GM21381 (cell line): ENCODE measurements at regions not wholly inside any gene's neighbourhood (a gene's known extent, or its start where the extent isn't known, plus 50 kb on each side); places are given as distances from the start of the nearest gene placed in this dataset.
"Not testable (repeated sequence)": the region's sequence is repeated elsewhere in the genome, so short reads cannot be mapped to it uniquely, and the experiment has no call there.

Source experiments
- ATAC-seq: cut with Tn5 transposase; IDR thresholded peaks from one replicate; pipeline ENCODE4 v1.9.1; 2021; ENCODE audit warnings: mild to moderate bottlenecking, moderate library complexity; ENCODE audit not compliant: unreplicated experiment

DNA sequence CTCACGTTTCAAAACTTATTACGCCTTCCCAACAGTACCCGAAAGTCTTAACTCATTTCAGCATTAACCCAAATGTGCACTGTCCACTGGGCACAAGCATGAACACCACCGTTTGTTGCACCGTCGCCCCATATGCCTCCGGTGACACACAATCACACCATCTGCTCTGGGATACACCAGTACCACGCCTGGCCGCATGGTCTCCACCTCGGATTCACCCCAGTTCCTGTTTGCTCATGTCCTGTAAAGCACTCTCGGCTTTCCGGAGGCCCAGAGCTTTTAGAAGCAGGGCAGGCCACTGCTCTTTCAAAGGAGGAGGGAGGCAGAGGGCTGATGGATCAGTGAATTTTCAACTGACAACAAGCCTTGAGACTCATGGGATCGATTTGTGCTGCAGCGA is 1570.0 kb upstream of the DEFB115 start:
- no peak for ATAC-seq

DNA sequence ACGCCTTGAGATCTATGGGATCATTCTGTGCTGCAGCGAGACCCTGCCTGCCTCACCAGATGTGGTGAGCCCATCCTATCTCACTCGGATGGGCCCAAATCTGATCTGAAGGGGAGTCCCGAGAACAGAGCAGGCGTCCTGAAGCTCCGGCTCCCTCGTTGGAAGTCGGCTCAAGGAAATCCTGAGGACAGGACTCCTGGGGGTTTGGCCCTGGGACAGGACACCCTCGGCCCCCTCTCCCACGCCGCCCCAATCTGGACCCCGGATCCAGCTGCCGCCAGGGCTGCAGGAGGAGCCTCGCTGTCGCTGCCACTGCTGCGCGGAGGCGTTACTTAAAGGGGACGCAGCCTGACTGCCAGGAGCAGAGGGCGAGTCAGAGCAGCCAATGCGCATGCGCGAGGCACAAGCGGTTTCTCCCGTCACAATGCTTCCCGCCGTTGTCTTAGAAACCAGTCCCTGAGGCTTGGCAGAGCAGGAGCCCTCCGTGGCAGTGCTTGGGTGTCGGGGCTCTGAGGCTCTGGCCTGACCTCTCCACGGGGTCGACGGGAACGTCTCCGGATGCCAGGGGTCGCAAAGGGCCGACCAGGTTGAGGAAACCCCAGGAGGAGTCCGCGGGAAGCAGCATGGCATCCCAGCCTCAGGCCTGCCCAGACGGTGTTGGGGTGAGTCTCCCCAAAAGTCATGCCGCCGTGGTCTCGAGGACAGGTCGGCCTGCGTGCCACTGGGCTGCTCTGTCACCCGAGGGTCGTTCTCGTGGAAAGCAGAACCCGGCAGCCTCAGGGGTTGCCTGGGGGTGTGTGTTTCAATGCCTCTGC is 1567.8 kb upstream of the DEFB115 start:
- no peak for ATAC-seq

DNA sequence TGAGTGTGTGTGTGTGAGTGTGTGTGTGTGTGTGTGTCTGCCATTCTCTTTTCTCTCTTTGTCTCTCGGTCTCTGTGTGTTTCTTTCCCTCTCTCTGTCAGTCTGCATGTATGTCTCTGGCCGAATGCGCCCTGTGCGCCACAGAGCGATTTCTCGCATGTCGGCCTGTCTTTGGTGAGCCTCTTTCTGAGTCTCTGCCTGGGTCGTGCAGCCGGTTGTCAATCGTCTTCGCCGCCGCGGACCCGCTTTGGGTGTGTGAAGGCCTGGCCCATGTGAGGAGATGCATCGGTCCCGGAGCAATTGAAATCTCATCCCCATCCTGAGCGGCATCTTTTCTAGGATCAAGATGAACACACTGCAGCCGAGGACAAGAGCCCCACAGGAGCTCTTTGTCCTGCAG is 1567.2 kb upstream of the DEFB115 start:
- ATAC-seq: no peak

DNA sequence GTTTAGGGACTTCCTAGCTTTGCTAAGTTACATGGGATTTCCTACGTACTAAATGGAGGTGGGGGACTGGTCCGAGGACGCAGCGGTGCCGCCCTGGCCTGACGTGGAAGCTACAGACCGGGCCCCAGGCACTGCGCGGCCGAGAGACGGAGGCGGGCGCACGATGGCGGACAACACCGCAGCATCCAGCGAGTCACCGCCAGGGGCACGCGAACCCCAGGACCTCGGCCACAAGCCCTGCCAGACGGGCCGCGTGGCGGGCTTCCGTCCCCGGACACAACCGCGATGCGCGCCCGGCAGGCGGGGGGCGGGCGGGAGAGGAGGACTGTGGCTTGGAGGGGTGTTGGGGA is 1516.9 kb upstream of the DEFB115 start:
- ATAC-seq: no peak

DNA sequence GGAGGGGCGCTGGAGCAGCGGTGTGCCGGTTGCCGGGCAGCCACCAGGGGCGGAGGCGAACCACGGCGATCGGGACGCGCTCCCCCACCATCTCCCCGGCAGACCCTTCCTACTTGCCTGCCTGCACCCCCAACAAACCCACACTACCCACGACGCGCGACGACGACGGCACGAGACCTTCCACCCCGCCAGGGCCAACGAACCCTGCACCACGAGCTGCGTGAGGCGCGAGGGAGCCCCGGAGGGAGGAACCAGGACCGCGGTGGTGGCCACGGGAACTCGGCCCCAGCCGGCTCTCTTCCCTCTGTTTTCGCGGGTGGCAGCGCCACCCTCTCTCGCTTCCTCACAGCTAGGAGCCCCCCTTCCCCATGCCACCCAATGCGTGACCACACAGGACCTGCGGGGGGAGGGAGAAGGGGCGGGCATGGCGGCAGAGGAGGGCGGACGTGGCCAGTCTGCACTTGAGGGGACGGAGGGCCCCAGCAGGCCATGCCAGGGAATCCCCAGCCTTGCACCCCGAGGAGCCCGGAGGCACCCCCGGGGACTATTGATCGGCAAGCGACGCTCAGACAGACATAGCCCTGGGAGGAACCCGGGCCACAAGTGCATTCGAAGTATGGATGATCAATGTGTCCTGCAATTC is 1516.4 kb upstream of the DEFB115 start:
- no peak for ATAC-seq

DNA sequence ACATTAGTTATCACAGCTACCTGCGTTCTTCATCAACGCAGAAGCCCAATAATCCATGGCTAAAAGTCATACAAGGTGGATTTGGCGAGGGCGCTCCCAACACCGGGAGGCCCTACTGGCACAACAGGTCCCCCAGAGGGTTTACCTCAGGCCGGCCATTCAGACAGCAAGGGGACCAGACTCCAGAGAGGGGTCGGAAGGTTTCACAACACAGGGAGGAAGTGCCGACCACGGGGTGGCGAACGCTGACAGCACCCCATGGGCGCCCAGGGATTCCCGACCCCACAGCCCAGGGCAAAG is 1515.9 kb upstream of the DEFB115 start:
- ATAC-seq: no peak

DNA sequence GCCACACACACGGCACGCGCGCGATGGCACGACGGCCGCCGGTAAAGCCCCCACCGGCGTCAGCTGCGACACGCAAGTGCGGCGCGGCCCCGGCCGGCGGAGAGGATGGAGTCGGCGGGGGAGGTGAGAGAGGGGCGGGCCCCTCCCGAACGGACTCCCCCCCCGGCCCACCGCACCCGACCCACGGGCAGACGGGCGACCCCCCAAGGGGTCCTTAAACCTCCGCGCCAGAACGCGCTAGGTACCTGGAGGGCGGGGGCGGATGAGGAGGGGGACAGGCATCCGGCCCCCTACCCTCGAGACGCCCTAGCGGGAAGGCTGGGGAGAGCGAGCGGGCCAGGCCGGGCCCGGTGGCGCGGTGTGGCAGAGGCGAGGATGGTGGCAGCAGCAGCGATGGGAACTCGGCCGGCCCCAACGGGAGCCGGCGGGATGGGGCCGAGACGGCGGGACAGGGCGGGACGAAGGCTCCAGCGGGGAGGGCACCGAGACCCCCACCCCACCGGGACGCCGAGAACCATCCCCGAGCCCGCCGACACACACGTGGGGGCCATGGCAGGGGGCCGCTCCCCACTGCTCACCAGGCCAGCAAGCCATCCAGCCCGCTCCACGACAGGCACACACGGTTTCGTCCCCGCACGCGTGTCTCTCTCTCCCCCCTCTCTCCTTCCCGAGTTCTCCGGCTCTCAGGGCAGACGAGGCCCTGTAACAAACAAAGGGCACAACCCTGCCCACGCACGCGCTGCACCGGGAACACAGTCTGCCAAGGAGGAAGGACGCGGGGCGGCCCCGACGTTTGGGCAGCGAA is 1515.4 kb upstream of the DEFB115 start:
- no peak for ATAC-seq

DNA sequence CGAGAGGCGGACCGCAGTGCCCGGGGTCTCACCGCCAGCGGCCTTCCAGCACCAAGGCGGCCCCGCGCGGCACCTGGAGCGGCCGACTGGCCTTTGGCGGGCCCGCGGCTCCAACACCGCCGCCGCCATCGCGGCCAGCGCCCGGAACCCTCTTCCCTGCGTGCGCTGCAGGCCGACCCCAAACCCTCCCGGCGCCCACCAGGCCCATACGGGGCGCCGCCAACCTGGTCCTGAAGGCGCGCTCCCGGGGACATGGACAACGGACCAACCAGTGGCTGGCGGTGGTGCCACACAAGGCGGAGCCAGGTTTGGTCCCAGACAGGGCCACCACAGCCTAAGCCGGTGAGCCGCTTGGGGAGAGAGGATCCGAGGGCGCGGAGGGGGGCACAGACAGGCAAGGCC is 1514.8 kb upstream of the DEFB115 start:
- no peak for ATAC-seq

DNA sequence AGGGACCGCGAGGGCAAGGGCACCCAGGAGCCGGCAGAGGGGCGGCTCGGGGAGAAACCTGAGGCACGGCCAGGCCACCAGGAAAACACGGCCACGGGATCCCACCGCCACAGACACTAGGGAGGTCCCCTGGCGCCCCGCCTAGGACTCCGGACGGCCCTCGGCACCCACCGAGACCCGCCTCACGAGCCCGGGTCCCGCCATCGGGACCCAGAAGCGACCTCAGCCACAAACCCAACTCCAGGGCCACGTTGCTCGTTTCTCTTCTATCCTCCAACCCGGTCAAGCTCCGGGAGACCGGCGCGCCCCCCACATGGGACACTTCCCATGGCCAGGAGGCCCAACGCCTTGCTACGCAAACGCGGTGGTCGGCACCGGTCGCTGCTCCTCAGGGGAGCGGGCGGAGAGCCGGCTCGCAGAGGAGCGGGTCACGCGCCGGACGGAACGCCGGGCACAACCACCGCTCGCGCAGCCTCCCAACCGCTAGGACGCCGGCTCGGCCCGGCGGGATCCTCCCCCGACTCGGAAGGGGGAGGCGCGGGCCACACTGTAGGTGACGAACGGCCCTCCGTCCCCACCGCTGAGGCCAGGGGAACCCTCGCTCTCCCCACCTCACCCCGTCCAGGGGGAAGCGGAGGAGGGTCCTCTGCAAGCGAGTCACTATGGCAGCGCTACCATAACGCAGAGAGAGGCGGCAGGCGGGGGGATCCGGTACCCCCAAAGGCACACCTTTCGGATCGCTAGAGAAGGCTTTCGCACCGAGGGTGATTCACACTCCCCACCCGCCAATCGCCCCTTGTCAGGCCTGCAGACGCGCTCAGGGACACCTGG is 1514.1 kb upstream of the DEFB115 start:
- ATAC-seq: no peak

DNA sequence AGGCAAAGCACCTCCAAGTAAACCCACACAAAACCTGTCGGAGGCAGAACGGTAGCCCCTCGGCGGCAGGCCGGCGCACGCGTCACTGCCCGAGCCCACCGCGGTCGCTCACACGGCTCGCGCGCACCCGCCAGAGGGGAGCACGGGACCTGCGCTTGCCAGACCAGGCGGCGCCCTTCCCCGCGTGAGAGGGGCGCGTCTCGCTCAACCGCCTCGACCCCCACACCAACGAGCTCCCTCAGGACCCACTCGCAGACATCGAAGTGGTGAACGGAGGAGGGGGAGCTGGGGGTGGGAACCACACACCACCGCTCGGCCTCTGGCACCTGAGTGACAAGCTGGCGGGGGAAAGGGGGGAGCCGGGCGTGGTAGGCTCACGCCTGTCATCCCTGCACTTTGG is 1513.4 kb upstream of the DEFB115 start:
- ATAC-seq: no peak

DNA sequence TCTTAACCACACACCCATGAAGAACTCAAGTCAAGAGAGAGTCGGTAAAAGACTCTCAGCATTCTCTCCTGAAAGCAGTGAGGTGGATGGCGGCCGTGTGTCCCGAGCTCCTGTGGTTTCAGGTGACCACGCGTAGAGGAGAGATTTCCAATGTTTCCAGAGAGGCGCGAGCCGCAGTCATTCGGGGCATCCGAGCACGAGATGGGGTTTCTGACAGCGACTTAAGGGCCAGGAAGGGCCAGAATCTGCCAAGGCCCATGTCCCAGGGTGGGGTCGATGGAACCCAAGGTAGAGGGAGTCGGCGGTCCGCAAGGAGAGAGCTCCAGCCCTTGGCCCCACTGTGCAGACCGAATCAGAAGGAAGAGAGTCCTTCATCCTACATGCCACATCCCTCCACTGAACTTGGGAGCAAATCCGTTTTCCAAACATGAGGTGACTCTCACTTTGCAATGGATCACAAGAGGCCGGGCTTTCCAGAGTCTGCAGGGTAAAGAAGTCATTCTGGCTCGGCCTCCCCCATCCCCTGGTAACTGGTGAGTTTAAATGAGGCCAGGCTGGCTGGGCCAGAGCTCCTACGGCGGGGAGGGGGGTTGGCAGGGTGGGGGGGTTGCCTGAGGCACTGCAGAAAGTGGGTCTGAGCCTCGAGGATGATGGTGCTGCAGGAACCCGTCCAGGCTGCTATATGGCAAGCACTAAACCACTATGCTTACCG is 1511.8 kb upstream of the DEFB115 start:
- ATAC-seq: not testable (repeated sequence)

DNA sequence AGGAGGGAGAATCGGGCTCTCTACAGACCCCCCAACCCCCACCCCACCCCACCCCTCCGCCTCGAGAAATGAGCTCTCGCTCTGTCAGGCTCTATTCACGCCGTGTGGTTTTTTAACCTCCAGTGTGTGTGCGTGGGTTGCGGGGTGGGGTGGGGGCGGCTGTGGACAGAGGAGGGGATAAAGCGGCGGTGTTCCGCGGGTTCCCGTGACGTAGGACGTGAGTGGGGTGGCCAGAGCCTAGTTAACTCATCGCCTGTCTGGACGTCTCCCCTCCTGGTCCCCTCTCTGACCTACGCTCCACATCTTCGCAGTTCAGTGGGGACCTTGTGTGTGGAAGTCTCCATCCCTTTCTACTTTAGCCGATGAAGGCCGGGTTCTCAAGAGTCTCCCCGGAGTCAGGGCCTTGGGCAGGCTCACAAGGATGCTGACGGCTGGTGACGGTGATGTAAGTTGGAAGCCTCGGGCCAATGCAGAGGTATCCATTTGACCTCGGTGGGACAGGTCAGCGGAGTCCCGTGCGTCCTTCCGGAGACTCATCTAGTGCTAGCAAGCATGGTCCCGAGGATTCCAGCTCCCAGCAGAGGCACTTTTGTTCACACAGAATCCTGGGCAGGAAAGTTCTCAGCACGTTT is 1507.1 kb upstream of the DEFB115 start:
- no peak for ATAC-seq

DNA sequence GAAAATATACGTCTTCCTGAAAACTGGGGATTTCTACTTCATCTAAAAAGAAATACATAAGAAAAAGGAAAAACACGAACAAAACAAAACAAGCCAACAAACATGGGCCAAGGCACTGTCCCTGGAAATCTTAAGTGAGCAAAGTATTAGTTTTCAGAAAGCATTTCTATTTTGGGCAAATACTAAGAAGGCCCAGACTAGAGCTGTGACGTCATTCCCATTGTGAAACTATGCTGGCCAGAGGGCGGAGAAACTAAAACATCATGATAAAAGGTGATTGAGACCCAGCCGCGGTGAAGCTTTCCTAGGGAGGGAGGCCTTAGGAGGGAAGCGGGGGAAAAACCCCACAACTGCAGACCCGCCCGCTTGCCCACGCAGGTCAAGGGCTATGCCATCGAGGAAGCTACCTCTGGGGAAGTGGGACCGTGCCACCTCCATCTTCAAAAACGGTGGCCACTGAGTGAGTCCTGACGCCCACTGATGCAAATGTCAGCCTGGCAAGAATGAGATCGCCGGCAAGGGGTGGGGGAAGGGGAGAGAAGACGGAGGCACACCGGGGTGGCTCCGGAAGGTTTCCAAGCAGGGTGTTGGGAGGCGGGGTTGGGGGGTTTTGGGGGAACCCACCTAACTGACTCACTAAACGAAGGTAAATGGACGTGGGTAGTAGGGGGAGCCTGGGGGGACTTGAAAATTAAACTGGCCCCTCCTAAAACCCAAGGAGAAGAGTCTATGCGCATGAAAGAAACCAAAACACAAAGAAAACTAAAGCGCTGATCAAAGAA is 1504.6 kb upstream of the DEFB115 start:
- ATAC-seq: not testable (repeated sequence)

DNA sequence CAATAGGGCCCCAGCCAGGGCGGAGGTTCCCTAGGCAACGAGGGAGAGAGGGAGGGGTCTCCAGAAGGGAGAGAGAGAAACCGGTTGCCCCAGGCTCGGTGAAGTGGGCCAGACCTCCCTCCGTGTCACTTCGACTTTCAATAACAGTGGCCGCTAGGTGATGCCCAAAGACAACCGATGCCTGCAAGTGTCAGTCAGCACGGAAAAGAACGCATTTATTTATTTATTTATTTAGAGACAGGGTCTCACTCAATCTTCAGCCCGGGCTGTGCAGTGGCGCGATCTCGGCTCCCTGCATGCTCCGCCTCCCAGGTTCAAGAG is 1504.1 kb upstream of the DEFB115 start:
- ATAC-seq: not testable (repeated sequence)

DNA sequence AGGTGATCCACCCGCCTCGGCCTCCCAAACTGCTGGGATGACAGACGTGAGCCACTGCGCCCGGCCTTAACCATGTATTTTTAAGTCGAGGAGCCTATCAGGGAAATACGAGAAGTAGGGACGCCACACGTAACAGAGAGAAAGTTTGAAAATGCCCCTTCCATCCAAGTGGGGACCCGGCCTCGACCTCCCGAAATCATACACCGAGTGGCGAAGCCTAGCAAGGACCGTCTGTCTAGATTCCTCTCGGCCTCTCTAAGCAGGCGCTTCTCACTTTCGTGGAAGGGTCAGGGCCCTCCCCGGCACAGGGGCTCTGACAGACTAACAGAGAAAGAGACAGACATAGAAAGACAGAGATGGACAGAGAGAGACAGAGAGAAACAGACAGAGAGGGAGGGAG is 1503.6 kb upstream of the DEFB115 start:
- not testable (repeated sequence) for ATAC-seq

DNA sequence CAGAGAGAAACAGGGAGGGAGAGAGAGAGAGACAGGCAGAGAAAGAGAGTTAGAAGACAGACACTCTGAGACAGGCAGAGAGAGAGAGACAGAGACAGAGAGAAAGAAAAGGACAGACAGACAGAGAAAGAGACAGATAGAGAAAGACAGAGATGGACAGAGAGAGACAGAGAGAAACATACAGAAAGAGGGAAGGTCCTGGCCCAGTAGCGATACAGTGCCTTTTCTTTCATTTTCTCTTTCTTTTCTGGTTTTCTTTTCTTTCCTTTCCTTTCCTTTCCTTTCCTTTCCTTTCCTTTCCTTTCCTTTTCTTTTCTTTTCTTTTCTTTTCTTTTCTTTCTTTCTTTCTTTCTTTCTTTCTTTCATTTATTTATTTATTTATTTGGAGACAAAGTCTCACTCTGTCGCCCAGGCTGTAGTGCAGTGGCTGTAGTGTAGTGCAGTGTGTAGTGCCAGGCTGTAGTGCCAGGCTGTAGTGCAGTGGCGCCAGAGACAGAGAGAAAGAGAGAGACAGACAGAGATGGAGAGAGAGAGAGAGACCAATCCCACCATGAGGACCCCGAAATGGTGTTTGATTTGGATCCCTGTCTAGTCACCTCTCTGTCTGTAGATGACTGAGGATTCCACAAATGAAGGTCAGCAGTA is 1501.5 kb upstream of the DEFB115 start:
- not testable (repeated sequence) for ATAC-seq

DNA sequence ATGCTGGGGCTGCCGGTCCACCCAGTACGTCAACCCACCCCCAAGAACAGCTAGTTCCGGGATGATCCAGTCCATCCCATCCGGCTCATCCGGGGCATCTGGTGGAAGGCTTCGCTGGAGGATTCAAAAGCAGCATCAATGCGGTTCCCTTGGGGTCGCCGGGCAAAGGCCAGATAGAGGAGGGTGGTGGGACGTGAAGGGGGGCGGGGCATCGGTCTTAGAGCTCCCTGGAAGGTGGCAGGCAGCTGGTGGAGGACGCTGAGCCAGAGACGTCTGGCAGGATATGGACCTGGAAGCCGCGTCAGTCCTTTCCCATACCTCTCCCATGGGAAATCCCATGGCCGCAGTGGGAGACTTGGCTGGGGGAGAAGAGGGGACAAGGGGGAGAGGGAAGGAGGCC is 1500.8 kb upstream of the DEFB115 start:
- ATAC-seq: no peak

DNA sequence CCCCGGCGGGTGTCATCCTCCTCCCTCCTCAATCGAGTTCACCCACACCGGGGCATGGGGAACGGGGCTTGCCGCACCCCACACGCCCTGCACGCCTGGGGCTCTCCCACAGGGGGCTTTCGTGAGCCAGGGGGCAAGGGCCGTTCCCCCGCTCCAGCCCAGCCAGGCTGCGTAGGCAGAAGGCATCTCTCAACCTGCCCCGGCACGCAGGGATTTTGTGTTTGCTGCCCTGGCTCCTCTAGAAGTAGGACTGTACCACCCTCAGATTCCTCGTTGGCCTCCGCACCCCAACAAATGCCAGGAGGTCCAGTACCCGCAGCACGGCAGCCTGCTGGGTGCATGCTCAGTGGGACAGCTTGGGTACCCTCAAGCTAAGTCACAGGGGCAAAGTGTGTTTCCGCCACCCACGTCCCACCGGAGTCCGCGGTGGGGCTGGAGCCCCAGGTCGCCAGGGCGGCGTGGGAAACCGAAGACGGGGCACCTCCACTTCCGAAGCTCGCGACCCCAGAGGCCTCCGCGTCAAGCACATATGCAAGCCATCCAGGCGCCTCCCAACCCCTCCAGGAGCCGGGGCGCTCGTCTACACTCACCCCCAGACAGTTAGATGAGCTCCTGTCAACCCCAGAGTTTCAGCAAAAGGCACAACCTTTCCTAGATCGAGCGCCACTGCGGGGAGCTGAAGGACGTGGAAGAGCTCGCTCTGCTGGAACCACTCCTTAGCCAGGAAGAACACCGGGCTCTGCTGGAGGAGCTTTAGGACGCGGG is 1495.7 kb upstream of the DEFB115 start:
- ATAC-seq: not testable (repeated sequence)
